HEK293 (cell line): ENCODE measurements at regions not wholly inside any gene's neighbourhood (a gene's known extent, or its start where the extent isn't known, plus 50 kb on each side); places are given as distances from the start of the nearest gene placed in this dataset.

Source experiments
- CTCF ChIA-PET: fragments of 350-600 bp; formaldehyde crosslinking; extraction: SDS; loops from one replicate; lab custom pipeline; 2021; ENCODE audit warnings: antibody characterized with exemption; lab: Yijun Ruan, JAX
- POLR2A ChIA-PET: fragments of 300-600 bp; formaldehyde crosslinking; extraction: SDS; loops from one replicate; lab custom pipeline; 2020; ENCODE audit warnings: antibody characterized with exemption, inconsistent platforms; lab: Yijun Ruan, JAX
- H3K27ac ChIP-seq: fragments of 200-500 bp; sonication (Bioruptor generic); 2 replicates; pipeline ENCODE4 v1.5.1; 2014; ENCODE audit warnings: low read depth, low read length, control low read depth, inconsistent platforms; ENCODE audit errors: extremely low read depth
- H3K36me3 ChIP-seq, 2 experiments: fragments of 200-500 bp in 1 of 2; sonication (Bioruptor generic) in 1 of 2; 1 replicate in 1 of 2; 2 replicates in 1 of 2; pipeline ENCODE4 v1.5.1; 2014 to 2017; ENCODE audit warnings: inconsistent platforms in 2 of 2, low read length in 2 of 2; ENCODE audit not compliant: control insufficient read depth in 2 of 2, insufficient read depth in 1 of 2
- H3K4me1 ChIP-seq: fragments of 200-500 bp; sonication (Bioruptor generic); 2 replicates; pipeline ENCODE4 v1.5.1; 2014; ENCODE audit warnings: mild to moderate bottlenecking, low read length, inconsistent platforms; ENCODE audit not compliant: control insufficient read depth, insufficient read depth
- H3K4me3 ChIP-seq: 2 replicates; pipeline ENCODE4 v1.5.1; 2011; ENCODE audit warnings: low read depth, mild to moderate bottlenecking, control low read depth, low read length, moderate library complexity
- H3K9me3 ChIP-seq: fragments of 200-500 bp; sonication (Bioruptor generic); 2 replicates; pipeline ENCODE4 v1.5.1; 2014; ENCODE audit warnings: low read depth, low read length, inconsistent platforms; ENCODE audit not compliant: control insufficient read depth, insufficient read depth
- AEBP2 ChIP-seq: fragments of 450-650 bp; formaldehyde crosslinking; IDR thresholded peaks from 2 replicates; pipeline ENCODE4 v1.5.1; 2016; ENCODE audit warnings: missing biosample characterization, missing genetic modification characterization, borderline replicate concordance
- BCL11A ChIP-seq: fragments of 450-650 bp; formaldehyde crosslinking; IDR thresholded peaks from 2 replicates; pipeline ENCODE4 v1.5.1; 2016; ENCODE audit warnings: low read depth, missing biosample characterization, missing genetic modification characterization
- BCL6B ChIP-seq: fragments of 450-650 bp; formaldehyde crosslinking; IDR thresholded peaks from 2 replicates; pipeline ENCODE4 v1.5.1; 2017; ENCODE audit warnings: missing biosample characterization, missing genetic modification characterization
- IKZF3 ChIP-seq: fragments of 450-650 bp; IDR thresholded peaks from 2 replicates; pipeline ENCODE4 v1.5.0; 2018; ENCODE audit warnings: missing biosample characterization, mild to moderate bottlenecking, missing genetic modification characterization, moderate library complexity
- MEIS1 ChIP-seq: sonication (generic); formaldehyde crosslinking; IDR thresholded peaks from 2 replicates; pipeline ENCODE4 v1.8.1; 2022; ENCODE audit warnings: missing genetic modification reagents, mild to moderate bottlenecking, borderline replicate concordance
- REST ChIP-seq: fragments of 450-650 bp; formaldehyde crosslinking; IDR thresholded peaks from 2 replicates; pipeline ENCODE4 v1.5.1; 2016; ENCODE audit warnings: missing biosample characterization, missing genetic modification characterization
- ZBTB21 ChIP-seq: fragments of 450-650 bp; formaldehyde crosslinking; IDR thresholded peaks from 2 replicates; pipeline ENCODE4 v1.5.1; 2017; ENCODE audit warnings: missing biosample characterization, missing genetic modification characterization
- ZNF112 ChIP-seq: fragments of 450-650 bp; formaldehyde crosslinking; IDR thresholded peaks from 2 replicates; pipeline ENCODE4 v1.5.0; 2017; ENCODE audit warnings: missing biosample characterization, missing genetic modification characterization
- ZNF366 ChIP-seq: fragments of 450-650 bp; formaldehyde crosslinking; conservative IDR thresholded peaks from 2 replicates; pipeline ENCODE4 v1.5.1; 2016; ENCODE audit warnings: missing biosample characterization, missing genetic modification characterization
- ZNF433 ChIP-seq: fragments of 450-650 bp; formaldehyde crosslinking; IDR thresholded peaks from 2 replicates; pipeline ENCODE4 v1.5.1; 2016; ENCODE audit warnings: missing biosample characterization, missing genetic modification characterization, low read depth
- ZNF449 ChIP-seq: fragments of 450-650 bp; formaldehyde crosslinking; IDR thresholded peaks from 2 replicates; pipeline ENCODE4 v1.5.1; 2017; ENCODE audit warnings: missing biosample characterization, mild to moderate bottlenecking, missing genetic modification characterization, moderate library complexity
- ZNF544 ChIP-seq: fragments of 450-650 bp; formaldehyde crosslinking; IDR thresholded peaks from 2 replicates; pipeline ENCODE4 v1.5.0; 2017; ENCODE audit warnings: missing biosample characterization, missing genetic modification characterization
- ZNF549 ChIP-seq: fragments of 450-650 bp; IDR thresholded peaks from 2 replicates; pipeline ENCODE4 v1.5.1; 2018; ENCODE audit warnings: missing biosample characterization, missing genetic modification characterization, mild to moderate bottlenecking, inconsistent platforms, moderate library complexity
- ZNF585B ChIP-seq: fragments of 450-650 bp; formaldehyde crosslinking; IDR thresholded peaks from 2 replicates; pipeline ENCODE4 v1.5.1; 2016; ENCODE audit warnings: missing biosample characterization, missing genetic modification characterization
- ZNF621 ChIP-seq: fragments of 450-650 bp; formaldehyde crosslinking; IDR thresholded peaks from 2 replicates; pipeline ENCODE4 v1.5.1; 2017; ENCODE audit warnings: missing biosample characterization, missing genetic modification characterization
- ZNF704 ChIP-seq: fragments of 450-650 bp; formaldehyde crosslinking; IDR thresholded peaks from 2 replicates; pipeline ENCODE4 v1.5.1; 2016; ENCODE audit warnings: missing biosample characterization, missing genetic modification characterization
- ZNF777 ChIP-seq: fragments of 450-650 bp; formaldehyde crosslinking; IDR thresholded peaks from 2 replicates; pipeline ENCODE4 v1.5.1; 2017; ENCODE audit warnings: missing biosample characterization, missing genetic modification characterization, borderline replicate concordance
- ZNF791 ChIP-seq: fragments of 450-650 bp; formaldehyde crosslinking; IDR thresholded peaks from 2 replicates; pipeline ENCODE4 v1.5.1; 2016; ENCODE audit warnings: missing biosample characterization, missing genetic modification characterization
- ZSCAN16 ChIP-seq: fragments of 450-650 bp; formaldehyde crosslinking; IDR thresholded peaks from 2 replicates; pipeline ENCODE4 v1.5.1; 2016; ENCODE audit warnings: missing biosample characterization, missing genetic modification characterization

- ChIA-PET CTCF (interaction anchor here (0.6 kb wide), 1 partner anchor 596 kb away, joined by 3 read pairs; no protein-coding TSS in a partner anchor), POLR2A (no interaction called here)
- H3K4me1 ChIP-seq: no peaks in the 10 kb centered on the region
- no peak overlapping the region for H3K27ac ChIP-seq
- TF ChIP-seq REST (tag by site-specific recombination) (no peak), ZNF585B (tag by site-specific recombination) (no peak), ZBTB21 (no peak), ZNF777 (tag by site-specific recombination) (no peak), ZNF621 (no peak), IKZF3 (tag by site-specific recombination) (no peak), BCL11A (tag by site-specific recombination) (no peak), ZNF449 (tag by site-specific recombination) (no peak), ZNF366 (no peak)
- no peaks in the 10 kb centered on the region for H3K36me3 ChIP-seq
- H3K4me3 ChIP-seq: no peak overlapping the region
- no peaks in the 10 kb centered on the region for H3K9me3 ChIP-seq
These were observed 505.9 kb upstream of the BTBD3 start for GRCh38 chr20:11411765-11412164.

GRCh38 chr20:11426948-11427347 is 490.7 kb upstream of the BTBD3 start:
- no peak overlapping the region for H3K27ac ChIP-seq
- H3K9me3 ChIP-seq: no peaks in the 10 kb centered on the region
- TF ChIP-seq ZNF549 (tag by site-specific recombination) (no peak), BCL6B (tag by site-specific recombination) (no peak), ZNF791 (tag by site-specific recombination) (no peak), ZNF544 (tag by site-specific recombination) (no peak), ZNF704 (tag by site-specific recombination) (no peak), ZBTB21 (no peak), ZNF112 (no peak), ZSCAN16 (tag by site-specific recombination) (no peak), AEBP2 (tag by site-specific recombination) (no peak), ZNF433 (no peak), MEIS1 (CRISPR knock-in tag) (no peak)
- TF ChIP-seq, all 188 proteins: peak for 0
- ChIA-PET POLR2A (no interaction called here), CTCF (no interaction called here)
- Histone ChIP-seq H3K4me1 (no peaks in the 10 kb centered on the region), H3K4me3 (no peak overlapping the region), H3K36me3 (no peaks in the 10 kb centered on the region)
